ENCODE measurements at regions not wholly inside any gene's neighbourhood (a gene's known extent, or its start where the extent isn't known, plus 50 kb on each side); places are given as distances from the start of the nearest gene placed in this dataset.
A peak's percentile ranks its signal among the peaks of the same experiment; 100 is the strongest.

- Histone ChIP-seq H3K4me1 (ENCODE audit: control insufficient read depth in 1 of 2, insufficient read depth in 2 of 2, low read length in 2 of 2) (no peaks in the 10 kb centered on the region), H3K23ac (ENCODE audit: low read length) (no peak overlapping the region), H4K12ac (ENCODE audit: low read depth, low read length) (no peak overlapping the region), H3K79me2 (ENCODE audit: control insufficient read depth, insufficient read depth, low read length, poor library complexity) (no peaks in the 10 kb centered on the region), H3K18ac (ENCODE audit: low read length) (no peak overlapping the region), H2BK12ac (ENCODE audit: low read length) (no peak overlapping the region), H2BK5ac (ENCODE audit: low read depth, low read length, poor library complexity) (no peak overlapping the region), H3K27ac (ENCODE audit: low read depth, low read length) (no peak overlapping the region), H3K9me3 (ENCODE audit: insufficient read depth, low read depth, low read length) (no peaks in the 10 kb centered on the region), H3K9ac (ENCODE audit: low read length) (no peak overlapping the region), H2AFZ (ENCODE audit: insufficient read depth, low read length, poor library complexity) (no peak overlapping the region), H3K4me2 (ENCODE audit: low read length) (no peak overlapping the region), H3K4ac (ENCODE audit: low read depth, low read length) (no peak overlapping the region), H2AK5ac (ENCODE audit: low read length) (no peak overlapping the region), H3K4me3 (ENCODE audit: low read depth, low read length) (no peak overlapping the region), H3K14ac (ENCODE audit: low read length) (no peak overlapping the region), H3K36me3 (ENCODE audit: control insufficient read depth in 1 of 2, insufficient read depth in 2 of 2, low read length in 2 of 2) (no peaks in the 10 kb centered on the region), H3K27me3 (ENCODE audit: insufficient read depth, low read length) (no peaks in the 10 kb centered on the region), H4K91ac (ENCODE audit: low read depth, low read length) (no peak overlapping the region), H4K8ac (ENCODE audit: low read depth, low read length) (no peak overlapping the region), H2BK120ac (ENCODE audit: insufficient read depth, low read length, poor library complexity) (no peak overlapping the region), H3K79me1 (ENCODE audit: low read length) (no peaks in the 10 kb centered on the region)
- no peak for DNase-seq
- WGBS (ENCODE audit: extremely low coverage, insufficient coverage, insufficient read length): no CpG with 5 or more reads among the region's 4 CpGs
Measured at GRCh38 chr16:6247775-6248174, 1084.9 kb upstream of the RBFOX1 start.

GRCh38 chr16:6247150-6247549, 1085.5 kb upstream of the RBFOX1 start:
- Histone ChIP-seq H4K12ac (ENCODE audit: low read depth, low read length) (no peak overlapping the region), H4K8ac (ENCODE audit: low read depth, low read length) (no peak overlapping the region), H3K4me3 (ENCODE audit: low read depth, low read length) (no peak overlapping the region), H3K4ac (ENCODE audit: low read depth, low read length) (no peak overlapping the region), H3K9ac (ENCODE audit: low read length) (no peak overlapping the region), H3K23ac (ENCODE audit: low read length) (no peak overlapping the region), H3K27ac (ENCODE audit: low read depth, low read length) (no peak overlapping the region), H3K18ac (ENCODE audit: low read length) (no peak overlapping the region), H3K79me1 (ENCODE audit: low read length) (no peaks in the 10 kb centered on the region), H3K36me3 (ENCODE audit: control insufficient read depth in 1 of 2, insufficient read depth in 2 of 2, low read length in 2 of 2) (no peaks in the 10 kb centered on the region), H3K79me2 (ENCODE audit: control insufficient read depth, insufficient read depth, low read length, poor library complexity) (no peaks in the 10 kb centered on the region), H2AK5ac (ENCODE audit: low read length) (no peak overlapping the region), H2BK120ac (ENCODE audit: insufficient read depth, low read length, poor library complexity) (no peak overlapping the region), H4K91ac (ENCODE audit: low read depth, low read length) (no peak overlapping the region), H2BK12ac (ENCODE audit: low read length) (no peak overlapping the region), H3K14ac (ENCODE audit: low read length) (no peak overlapping the region), H3K9me3 (ENCODE audit: insufficient read depth, low read depth, low read length) (no peaks in the 10 kb centered on the region), H3K4me2 (ENCODE audit: low read length) (no peak overlapping the region), H3K4me1 (ENCODE audit: control insufficient read depth in 1 of 2, insufficient read depth in 2 of 2, low read length in 2 of 2) (no peaks in the 10 kb centered on the region), H2BK5ac (ENCODE audit: low read depth, low read length, poor library complexity) (no peak overlapping the region), H2AFZ (ENCODE audit: insufficient read depth, low read length, poor library complexity) (no peak overlapping the region), H3K27me3 (ENCODE audit: insufficient read depth, low read length) (no peaks in the 10 kb centered on the region)
- WGBS (ENCODE audit: extremely low coverage, insufficient coverage, insufficient read length): no CpG with 5 or more reads among the region's 3 CpGs
- no peak for DNase-seq

GRCh38 chr16:6246266-6246665, 1086.4 kb upstream of the RBFOX1 start:
- Histone ChIP-seq H2BK120ac (ENCODE audit: insufficient read depth, low read length, poor library complexity) (no peak overlapping the region), H3K18ac (ENCODE audit: low read length) (no peak overlapping the region), H4K8ac (ENCODE audit: low read depth, low read length) (no peak overlapping the region), H3K4me3 (ENCODE audit: low read depth, low read length) (no peak overlapping the region), H3K27me3 (ENCODE audit: insufficient read depth, low read length) (no peaks in the 10 kb centered on the region), H3K9me3 (ENCODE audit: insufficient read depth, low read depth, low read length) (no peaks in the 10 kb centered on the region), H3K23ac (ENCODE audit: low read length) (no peak overlapping the region), H3K4me2 (ENCODE audit: low read length) (no peak overlapping the region), H3K4ac (ENCODE audit: low read depth, low read length) (no peak overlapping the region), H3K9ac (ENCODE audit: low read length) (no peak overlapping the region), H2BK12ac (ENCODE audit: low read length) (no peak overlapping the region), H4K91ac (ENCODE audit: low read depth, low read length) (no peak overlapping the region), H3K14ac (ENCODE audit: low read length) (no peak overlapping the region), H3K36me3 (ENCODE audit: control insufficient read depth in 1 of 2, insufficient read depth in 2 of 2, low read length in 2 of 2) (no peaks in the 10 kb centered on the region), H2AK5ac (ENCODE audit: low read length) (no peak overlapping the region), H3K79me1 (ENCODE audit: low read length) (no peaks in the 10 kb centered on the region), H3K4me1 (ENCODE audit: control insufficient read depth in 1 of 2, insufficient read depth in 2 of 2, low read length in 2 of 2) (no peaks in the 10 kb centered on the region), H3K79me2 (ENCODE audit: control insufficient read depth, insufficient read depth, low read length, poor library complexity) (no peaks in the 10 kb centered on the region), H2BK5ac (ENCODE audit: low read depth, low read length, poor library complexity) (no peak overlapping the region), H4K12ac (ENCODE audit: low read depth, low read length) (no peak overlapping the region), H3K27ac (ENCODE audit: low read depth, low read length) (no peak overlapping the region), H2AFZ (ENCODE audit: insufficient read depth, low read length, poor library complexity) (no peak overlapping the region)
- no peak for DNase-seq

- H4K12ac ChIP-seq (ENCODE audit: low read depth, low read length): no peak overlapping the region
- no peaks in the 10 kb centered on the region for H3K27me3 ChIP-seq (ENCODE audit: insufficient read depth, low read length)
- no peaks in the 10 kb centered on the region for H3K4me1 ChIP-seq (ENCODE audit: control insufficient read depth in 1 of 2, insufficient read depth in 2 of 2, low read length in 2 of 2)
- no peaks in the 10 kb centered on the region for H3K79me2 ChIP-seq (ENCODE audit: control insufficient read depth, insufficient read depth, low read length, poor library complexity)
- no peak overlapping the region for H2AFZ ChIP-seq (ENCODE audit: insufficient read depth, low read length, poor library complexity)
- H2BK12ac ChIP-seq (ENCODE audit: low read length): no peak overlapping the region
- no peak overlapping the region for H2BK120ac ChIP-seq (ENCODE audit: insufficient read depth, low read length, poor library complexity)
- H2AK5ac ChIP-seq (ENCODE audit: low read length): no peak overlapping the region
- no peak overlapping the region for H3K9ac ChIP-seq (ENCODE audit: low read length)
- H3K23ac ChIP-seq (ENCODE audit: low read length): peak overlapping the region; percentile 75
- no peak for DNase-seq
- H2BK5ac ChIP-seq (ENCODE audit: low read depth, low read length, poor library complexity): no peak overlapping the region
- no peak overlapping the region for H3K4me3 ChIP-seq (ENCODE audit: low read depth, low read length)
- H4K8ac ChIP-seq (ENCODE audit: low read depth, low read length): no peak overlapping the region
- no CpG with 5 or more reads among the region's 4 CpGs for WGBS (ENCODE audit: extremely low coverage, insufficient coverage, insufficient read length)
- H3K4me2 ChIP-seq (ENCODE audit: low read length): no peak overlapping the region
- H3K9me3 ChIP-seq (ENCODE audit: insufficient read depth, low read depth, low read length): peaks cover 1% of the 10 kb centered on the region
- H3K36me3 ChIP-seq (ENCODE audit: control insufficient read depth in 1 of 2, insufficient read depth in 2 of 2, low read length in 2 of 2): no peaks in the 10 kb centered on the region
- H3K27ac ChIP-seq (ENCODE audit: low read depth, low read length): no peak overlapping the region
- no peak overlapping the region for H3K4ac ChIP-seq (ENCODE audit: low read depth, low read length)
- no peaks in the 10 kb centered on the region for H3K79me1 ChIP-seq (ENCODE audit: low read length)
- no peak overlapping the region for H3K14ac ChIP-seq (ENCODE audit: low read length)
- H4K91ac ChIP-seq (ENCODE audit: low read depth, low read length): no peak overlapping the region
- no peak overlapping the region for H3K18ac ChIP-seq (ENCODE audit: low read length)
Measured at GRCh38 chr16:6232056-6232455, 1100.6 kb upstream of the RBFOX1 start.
